ENCODE measurements at regions not wholly inside any gene's neighbourhood (a gene's known extent, or its start where the extent isn't known, plus 50 kb on each side); places are given as distances from the start of the nearest gene placed in this dataset.

DNA sequence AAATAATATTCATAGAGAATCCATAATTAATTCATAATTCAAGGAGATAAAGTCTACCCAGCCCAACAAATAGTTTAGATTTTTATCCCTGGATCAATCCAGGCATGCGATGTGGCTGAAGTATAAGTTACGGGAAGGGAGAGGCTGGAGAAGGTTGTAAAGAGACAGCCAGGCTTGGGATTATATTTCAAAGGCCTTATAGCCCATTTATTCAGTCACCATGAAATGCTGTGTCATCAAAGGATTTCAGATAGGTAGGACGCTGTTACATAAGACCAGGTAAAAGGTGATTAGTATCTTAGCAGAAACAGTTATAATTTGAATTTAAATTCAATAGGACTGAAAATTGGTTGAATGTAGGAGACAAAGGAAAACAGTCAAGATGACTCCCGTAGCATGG, 73.0 kb upstream of the NFKB1 start (continued):
- TF ChIP-seq ATF3 (IDR thresholded peaks at IDR 0.05; ENCODE audit: insufficient read depth, low read depth, low read length) (no peak), BACH1 (IDR thresholded peaks at IDR 0.05; ENCODE audit: low read length) (no peak), POLR2AphosphoS5 (IDR thresholded peaks at IDR 0.05; ENCODE audit: low read depth, low read length) (no peak), CBX5 (IDR thresholded peaks at IDR 0.05; ENCODE audit: low read depth, low read length) (no peak)

Data from H1 (cell line).